ENCODE measurements at regions not wholly inside any gene's neighbourhood (a gene's known extent, or its start where the extent isn't known, plus 50 kb on each side); places are given as distances from the start of the nearest gene placed in this dataset.

DNA sequence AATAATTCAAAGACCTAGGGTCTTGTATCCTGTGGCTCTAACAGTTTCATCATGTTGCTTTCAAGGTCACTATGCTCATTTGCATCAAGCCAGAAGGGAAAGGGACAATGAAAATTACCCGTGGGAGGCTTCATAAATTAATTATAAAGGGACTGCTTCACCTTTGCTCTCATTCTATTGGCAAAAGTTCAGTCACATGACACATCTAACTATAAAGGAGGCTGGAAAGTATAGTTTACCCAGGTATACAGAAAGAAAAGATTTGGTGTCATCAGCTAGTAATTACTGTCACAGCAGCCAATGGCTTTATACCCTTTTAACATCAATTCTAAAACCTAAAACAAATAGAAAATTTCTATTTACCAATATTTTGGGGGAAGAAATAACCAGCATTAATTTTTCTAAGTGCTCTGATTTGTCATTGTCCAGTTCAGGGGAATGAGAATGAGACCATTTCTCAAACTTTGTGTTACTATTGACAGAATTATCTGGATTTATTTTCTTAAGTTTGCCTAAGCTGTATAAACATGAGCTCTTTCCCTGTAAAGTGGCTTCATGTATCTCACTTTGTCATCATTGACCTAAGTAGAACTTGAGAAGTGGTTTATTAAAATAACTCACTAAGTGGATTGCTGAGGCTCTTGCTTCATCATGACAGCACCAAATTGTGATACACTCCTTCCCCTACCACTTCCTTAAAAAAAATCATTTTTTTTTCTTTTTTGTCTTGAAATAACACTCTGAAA, 257.7 kb upstream of the PEX5L start:
- DNase-seq: no peak
- TF ChIP-seq, protein P1, sequence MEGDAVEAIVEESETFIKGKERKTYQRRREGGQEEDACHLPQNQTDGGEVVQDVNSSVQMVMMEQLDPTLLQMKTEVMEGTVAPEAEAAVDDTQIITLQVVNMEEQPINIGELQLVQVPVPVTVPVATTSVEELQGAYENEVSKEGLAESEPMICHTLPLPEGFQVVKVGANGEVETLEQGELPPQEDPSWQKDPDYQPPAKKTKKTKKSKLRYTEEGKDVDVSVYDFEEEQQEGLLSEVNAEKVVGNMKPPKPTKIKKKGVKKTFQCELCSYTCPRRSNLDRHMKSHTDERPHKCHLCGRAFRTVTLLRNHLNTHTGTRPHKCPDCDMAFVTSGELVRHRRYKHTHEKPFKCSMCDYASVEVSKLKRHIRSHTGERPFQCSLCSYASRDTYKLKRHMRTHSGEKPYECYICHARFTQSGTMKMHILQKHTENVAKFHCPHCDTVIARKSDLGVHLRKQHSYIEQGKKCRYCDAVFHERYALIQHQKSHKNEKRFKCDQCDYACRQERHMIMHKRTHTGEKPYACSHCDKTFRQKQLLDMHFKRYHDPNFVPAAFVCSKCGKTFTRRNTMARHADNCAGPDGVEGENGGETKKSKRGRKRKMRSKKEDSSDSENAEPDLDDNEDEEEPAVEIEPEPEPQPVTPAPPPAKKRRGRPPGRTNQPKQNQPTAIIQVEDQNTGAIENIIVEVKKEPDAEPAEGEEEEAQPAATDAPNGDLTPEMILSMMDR (IDR thresholded peaks at IDR 0.05; ENCODE audit: low read depth, low read length): no peak
- no peak overlapping the region for H3K27ac ChIP-seq
- no peaks in the 10 kb centered on the region for H3K27me3 ChIP-seq (ENCODE audit: insufficient read depth, low read depth, severe bottlenecking)
- H3K9me3 ChIP-seq (ENCODE audit: severe bottlenecking): no peaks in the 10 kb centered on the region
- no peaks in the 10 kb centered on the region for H3K36me3 ChIP-seq
- no peak overlapping the region for H3K4me3 ChIP-seq (ENCODE audit: low read depth, low read length)

DNA sequence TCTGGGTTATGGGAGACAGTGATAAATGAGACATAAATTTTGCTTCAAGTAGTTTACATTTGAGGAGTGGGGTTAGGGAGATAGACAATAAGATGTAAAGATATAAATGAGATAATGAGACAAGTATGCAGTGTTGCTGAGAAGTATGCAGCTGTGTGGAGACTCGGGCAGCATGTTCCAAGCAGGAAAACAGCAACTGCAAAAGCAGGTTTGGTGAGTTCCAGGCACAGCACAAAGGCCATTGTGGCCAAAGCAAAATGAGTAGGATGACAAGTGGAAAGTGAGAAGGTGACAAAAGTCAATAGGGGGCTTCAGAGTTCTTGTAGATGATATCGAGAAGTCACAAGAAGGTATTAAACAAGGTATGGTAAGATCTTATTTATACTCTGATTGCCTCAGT, 259.1 kb upstream of the PEX5L start:
- TF ChIP-seq, protein P1 (IDR thresholded peaks at IDR 0.05; ENCODE audit: low read depth, low read length): no peak
- Histone ChIP-seq H3K27ac (no peak overlapping the region), H3K27me3 (ENCODE audit: insufficient read depth, low read depth, severe bottlenecking) (no peaks in the 10 kb centered on the region), H3K36me3 (no peaks in the 10 kb centered on the region), H3K4me3 (ENCODE audit: low read depth, low read length) (no peak overlapping the region), H3K9me3 (ENCODE audit: severe bottlenecking) (no peaks in the 10 kb centered on the region)
- no peak for DNase-seq

DNA sequence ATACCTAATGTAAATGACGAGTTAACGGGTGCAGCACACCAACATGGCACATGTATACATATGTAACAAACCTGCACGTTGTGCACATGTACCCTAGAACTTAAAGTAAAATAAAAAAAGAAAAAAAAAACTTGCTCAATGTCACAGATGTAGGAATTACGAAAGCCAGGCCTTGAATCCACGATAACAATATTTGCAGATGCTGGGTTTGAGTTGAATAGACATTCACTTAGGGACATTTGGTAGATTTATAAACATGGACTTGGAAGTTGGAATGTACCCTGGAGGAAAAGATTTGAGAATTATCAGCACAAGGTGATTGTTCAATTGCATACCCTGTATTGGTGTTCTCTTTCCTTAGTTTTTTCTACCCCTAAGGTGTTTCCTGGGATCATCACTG, 260.2 kb upstream of the PEX5L start:
- Histone ChIP-seq H3K27me3 (ENCODE audit: insufficient read depth, low read depth, severe bottlenecking) (no peaks in the 10 kb centered on the region), H3K4me3 (ENCODE audit: low read depth, low read length) (no peak overlapping the region), H3K36me3 (no peaks in the 10 kb centered on the region), H3K27ac (no peak overlapping the region), H3K9me3 (ENCODE audit: severe bottlenecking) (no peaks in the 10 kb centered on the region)
- no peak for DNase-seq
- TF ChIP-seq, protein P1 (IDR thresholded peaks at IDR 0.05; ENCODE audit: low read depth, low read length): no peak

DNA sequence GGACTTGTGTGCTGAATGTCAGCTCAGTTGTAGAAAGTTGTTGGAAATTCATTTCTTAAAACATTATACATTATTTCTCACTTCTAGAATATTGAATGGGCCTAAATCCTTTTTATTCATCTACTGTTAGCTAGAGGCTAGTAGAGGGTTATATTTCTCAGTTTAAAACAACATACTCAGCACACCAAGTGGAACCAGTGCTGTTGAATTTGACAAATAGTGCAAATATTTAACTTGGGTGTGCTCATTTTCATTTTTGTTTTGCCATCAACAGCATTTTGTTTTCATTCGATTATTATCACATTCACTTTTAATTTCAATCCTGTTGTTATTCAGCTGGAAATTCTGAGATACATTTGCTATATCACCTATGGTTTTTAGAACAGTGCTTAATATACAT, 269.4 kb upstream of the PEX5L start:
- Histone ChIP-seq H3K27ac (no peak overlapping the region), H3K27me3 (ENCODE audit: insufficient read depth, low read depth, severe bottlenecking) (no peaks in the 10 kb centered on the region)
- DNase-seq: no peak

DNA sequence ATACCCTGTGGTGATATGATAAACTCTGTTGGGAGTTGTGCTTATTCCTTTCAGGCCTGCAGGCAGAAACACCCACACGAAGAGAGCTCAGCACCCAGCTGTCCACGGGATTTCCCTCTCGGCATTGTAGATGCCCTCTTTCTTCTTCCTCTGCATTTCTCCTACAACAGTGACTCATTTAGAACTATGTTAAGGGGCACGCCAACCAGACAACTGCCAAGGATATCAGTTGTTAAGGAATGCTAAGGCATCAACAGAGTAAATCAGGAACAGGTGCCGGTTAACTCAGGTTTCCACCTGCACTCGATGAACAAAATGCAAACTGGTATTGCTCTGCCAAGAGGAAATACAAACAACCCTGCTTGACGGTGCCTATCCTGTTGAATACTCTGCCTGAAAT, 270.0 kb upstream of the PEX5L start:
- H3K27ac ChIP-seq: no peak overlapping the region
- DNase-seq: no peak
- H3K9me3 ChIP-seq (ENCODE audit: severe bottlenecking): no peaks in the 10 kb centered on the region
- H3K36me3 ChIP-seq: no peaks in the 10 kb centered on the region
- TF ChIP-seq, protein P1 (IDR thresholded peaks at IDR 0.05; ENCODE audit: low read depth, low read length): no peak
- H3K4me3 ChIP-seq (ENCODE audit: low read depth, low read length): no peak overlapping the region
- no peaks in the 10 kb centered on the region for H3K27me3 ChIP-seq (ENCODE audit: insufficient read depth, low read depth, severe bottlenecking)

More for the DNA sequence above, 269.4 kb upstream of the PEX5L start:
- H3K36me3 ChIP-seq: no peaks in the 10 kb centered on the region
- H3K4me3 ChIP-seq (ENCODE audit: low read depth, low read length): no peak overlapping the region
- H3K9me3 ChIP-seq (ENCODE audit: severe bottlenecking): no peaks in the 10 kb centered on the region
- TF ChIP-seq, protein P1 (IDR thresholded peaks at IDR 0.05; ENCODE audit: low read depth, low read length): no peak

DNA sequence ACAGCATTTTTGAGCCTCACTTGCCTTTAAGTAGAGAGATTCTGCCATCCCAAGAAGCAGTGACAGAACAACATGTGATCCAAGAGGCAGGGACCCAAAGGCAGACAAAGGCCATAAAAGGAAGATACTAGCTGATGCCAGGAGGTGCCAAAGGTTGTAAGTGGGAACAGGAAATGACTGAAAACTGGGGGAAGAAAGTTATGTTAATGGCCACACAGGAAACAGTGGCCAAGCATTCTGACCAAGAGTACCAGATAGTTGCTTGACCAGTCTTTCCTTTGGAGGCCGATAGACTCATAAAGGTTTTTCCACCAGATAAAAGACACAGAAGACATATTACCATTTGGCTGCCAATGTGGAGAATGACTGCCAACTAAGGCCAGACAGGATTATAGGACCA, 274.5 kb upstream of the PEX5L start:
- no peaks in the 10 kb centered on the region for H3K36me3 ChIP-seq
- DNase-seq: no peak
- H3K4me3 ChIP-seq (ENCODE audit: low read depth, low read length): no peak overlapping the region
- no peaks in the 10 kb centered on the region for H3K27me3 ChIP-seq (ENCODE audit: insufficient read depth, low read depth, severe bottlenecking)
- TF ChIP-seq, protein P1 (IDR thresholded peaks at IDR 0.05; ENCODE audit: low read depth, low read length): no peak
- no peak overlapping the region for H3K27ac ChIP-seq
- no peaks in the 10 kb centered on the region for H3K9me3 ChIP-seq (ENCODE audit: severe bottlenecking)

All from WERI-Rb-1 (cell line).